ENCODE measurements at regions not wholly inside any gene's neighbourhood (a gene's known extent, or its start where the extent isn't known, plus 50 kb on each side); places are given as distances from the start of the nearest gene placed in this dataset.

- CTCF ChIA-PET, result no interaction called here
- Histone ChIP-seq H3K4me1 (no peaks in the 10 kb centered on the region), H3K9me3 (no peaks in the 10 kb centered on the region), H3K4me3 (no peak overlapping the region), H3K27ac (no peak overlapping the region), H3K4me2 (no peak overlapping the region)
- DNase-seq (ENCODE audit: low read depth in 1 of 2, low spot score in 1 of 2) (no peak), ATAC-seq (no peak), FAIRE-seq (no peak)
- TF ChIP-seq HMGXB4 (CRISPR knock-in tag; IDR thresholded peaks at IDR 0.05; ENCODE audit: borderline replicate concordance), result no peak
- TF ChIP-seq MAFK (IDR thresholded peaks at IDR 0.05; ENCODE audit: partially characterized antibody), result no peak
- TF ChIP-seq FOSL2 (IDR thresholded peaks at IDR 0.05), result no peak
- TF ChIP-seq FOSL2 (CRISPR knock-in tag; IDR thresholded peaks at IDR 0.05), result no peak
- TF ChIP-seq, protein P1, sequence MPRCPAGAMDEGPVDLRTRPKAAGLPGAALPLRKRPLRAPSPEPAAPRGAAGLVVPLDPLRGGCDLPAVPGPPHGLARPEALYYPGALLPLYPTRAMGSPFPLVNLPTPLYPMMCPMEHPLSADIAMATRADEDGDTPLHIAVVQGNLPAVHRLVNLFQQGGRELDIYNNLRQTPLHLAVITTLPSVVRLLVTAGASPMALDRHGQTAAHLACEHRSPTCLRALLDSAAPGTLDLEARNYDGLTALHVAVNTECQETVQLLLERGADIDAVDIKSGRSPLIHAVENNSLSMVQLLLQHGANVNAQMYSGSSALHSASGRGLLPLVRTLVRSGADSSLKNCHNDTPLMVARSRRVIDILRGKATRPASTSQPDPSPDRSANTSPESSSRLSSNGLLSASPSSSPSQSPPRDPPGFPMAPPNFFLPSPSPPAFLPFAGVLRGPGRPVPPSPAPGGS (IDR thresholded peaks at IDR 0.05), result no peak
- TF ChIP-seq ZNF302 (CRISPR knock-in tag; IDR thresholded peaks at IDR 0.05), result no peak
- TF ChIP-seq NPAS2 (CRISPR knock-in tag; IDR thresholded peaks at IDR 0.05; ENCODE audit: borderline replicate concordance), result no peak
- no peak for TF ChIP-seq CTCF (IDR thresholded peaks at IDR 0.05)
- TF ChIP-seq SMC3 (IDR thresholded peaks at IDR 0.05), result no peak
- POLR2A ChIA-PET, result no interaction called here
- 20% methylated on average over 3 of the region's 3 CpGs for WGBS (ENCODE audit: missing lambda C conversion rate)
Measured at GRCh38 chr2:118474541-118474920, 372.9 kb downstream of the EN1 start.

- H3K27ac ChIP-seq, result no peak overlapping the region
- no peak for DNase-seq (ENCODE audit: low read depth in 1 of 2, low spot score in 1 of 2)
- ChIA-PET CTCF (no interaction called here), POLR2A (no interaction called here)
- H3K4me3 ChIP-seq, result no peak overlapping the region
- no peaks in the 10 kb centered on the region for H3K9me3 ChIP-seq
- ATAC-seq, result no peak
- FAIRE-seq, result no peak
- H3K4me1 ChIP-seq, result no peaks in the 10 kb centered on the region
- 17% methylated on average over 8 of the region's 8 CpGs for WGBS (ENCODE audit: missing lambda C conversion rate)
- H3K4me2 ChIP-seq, result no peak overlapping the region
- no peak for TF ChIP-seq EHF (CRISPR knock-in tag; IDR thresholded peaks at IDR 0.05)
- TF ChIP-seq CBX2 (IDR thresholded peaks at IDR 0.05; ENCODE audit: borderline replicate concordance, low read depth), result no peak
- no peak for TF ChIP-seq SREBF2 (IDR thresholded peaks at IDR 0.05)
- TF ChIP-seq HMGXB4 (CRISPR knock-in tag; IDR thresholded peaks at IDR 0.05; ENCODE audit: borderline replicate concordance), result no peak
- TF ChIP-seq POLR2A (IDR thresholded peaks at IDR 0.05; ENCODE audit: low read length), result no peak
- no peak for TF ChIP-seq REST (IDR thresholded peaks at IDR 0.05)
- TF ChIP-seq EHMT2 (IDR thresholded peaks at IDR 0.05; ENCODE audit: low read depth), result no peak
Measured at GRCh38 chr2:118473846-118474540, 373.5 kb downstream of the EN1 start.
